ENCODE measurements at regions not wholly inside any gene's neighbourhood (a gene's known extent, or its start where the extent isn't known, plus 50 kb on each side); places are given as distances from the start of the nearest gene placed in this dataset.

DNA sequence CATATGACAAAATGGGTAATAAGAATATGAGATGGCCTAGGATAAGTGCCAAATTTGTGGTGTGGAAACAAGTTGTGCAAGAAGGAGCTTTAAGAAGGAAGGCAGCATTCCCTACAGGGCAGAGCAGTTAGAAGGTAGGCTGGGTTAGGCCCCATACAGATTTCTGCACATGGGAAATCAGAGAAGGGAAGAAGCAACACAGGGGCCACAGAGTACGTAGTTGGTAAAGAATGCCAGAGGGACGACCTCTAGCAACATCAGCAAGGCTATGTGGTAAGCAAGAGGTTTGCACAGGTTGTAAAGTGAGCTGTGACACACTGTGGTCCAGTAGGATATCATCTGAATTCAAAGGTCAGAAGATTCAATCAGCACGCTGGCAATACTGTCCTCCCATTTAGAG lies 765.6 kb upstream of the B3GALT2 start:
- no peak for TF ChIP-seq POLR2A (IDR thresholded peaks at IDR 0.05)
- TF ChIP-seq, protein P1, sequence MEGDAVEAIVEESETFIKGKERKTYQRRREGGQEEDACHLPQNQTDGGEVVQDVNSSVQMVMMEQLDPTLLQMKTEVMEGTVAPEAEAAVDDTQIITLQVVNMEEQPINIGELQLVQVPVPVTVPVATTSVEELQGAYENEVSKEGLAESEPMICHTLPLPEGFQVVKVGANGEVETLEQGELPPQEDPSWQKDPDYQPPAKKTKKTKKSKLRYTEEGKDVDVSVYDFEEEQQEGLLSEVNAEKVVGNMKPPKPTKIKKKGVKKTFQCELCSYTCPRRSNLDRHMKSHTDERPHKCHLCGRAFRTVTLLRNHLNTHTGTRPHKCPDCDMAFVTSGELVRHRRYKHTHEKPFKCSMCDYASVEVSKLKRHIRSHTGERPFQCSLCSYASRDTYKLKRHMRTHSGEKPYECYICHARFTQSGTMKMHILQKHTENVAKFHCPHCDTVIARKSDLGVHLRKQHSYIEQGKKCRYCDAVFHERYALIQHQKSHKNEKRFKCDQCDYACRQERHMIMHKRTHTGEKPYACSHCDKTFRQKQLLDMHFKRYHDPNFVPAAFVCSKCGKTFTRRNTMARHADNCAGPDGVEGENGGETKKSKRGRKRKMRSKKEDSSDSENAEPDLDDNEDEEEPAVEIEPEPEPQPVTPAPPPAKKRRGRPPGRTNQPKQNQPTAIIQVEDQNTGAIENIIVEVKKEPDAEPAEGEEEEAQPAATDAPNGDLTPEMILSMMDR (IDR thresholded peaks at IDR 0.05): no peak

Data from heart left ventricle (tissue), 13 donors.